ENCODE measurements at regions not wholly inside any gene's neighbourhood (a gene's known extent, or its start where the extent isn't known, plus 50 kb on each side); places are given as distances from the start of the nearest gene placed in this dataset.

- TF ChIP-seq CTCF (conservative IDR thresholded peaks at IDR 0.05; ENCODE audit: low read length) (no peak), EZH2phosphoT487 (IDR thresholded peaks at IDR 0.05; ENCODE audit: borderline replicate concordance, low read depth, low read length) (no peak)
Measured at GRCh38 chr1:216997069-216997468, 273.8 kb upstream of the ESRRG start.

All from OCI-LY7 (cell line).